T-cell (primary cell): ENCODE measurements at regions not wholly inside any gene's neighbourhood (a gene's known extent, or its start where the extent isn't known, plus 50 kb on each side); places are given as distances from the start of the nearest gene placed in this dataset.

Experiments used
- ATAC-seq, 4 experiments: fragments of 200-7000 bp in 3 of 4; fragments of 150-1000 bp in 1 of 4; cut with Tn5 transposase; replicated peaks in 1 of 4; 1 replicate in 3 of 4; 2 replicates in 1 of 4; pipeline ENCODE4 v1.10.0; 2021; ENCODE audit warnings: moderate library complexity in 3 of 4, mild to moderate bottlenecking in 2 of 4, moderate number of reproducible peaks in 1 of 4
- CTCF ChIA-PET, 2 donors: fragments of 300-600 bp; sonication (Branson Sonifier 250); formaldehyde crosslinking; loops; one replicate each; lab custom pipeline; 2022; ENCODE audit warnings: antibody characterized with exemption in 2 of 2; lab: Charles Lee
- POLR2A ChIA-PET, 2 donors: fragments of 300-600 bp; sonication (Branson Sonifier 250); formaldehyde crosslinking; loops; one replicate each; lab custom pipeline; 2022; ENCODE audit warnings: antibody characterized with exemption in 2 of 2; lab: Charles Lee
- DNase-seq, 35 experiments: peaks; one replicate each; pipeline versions ENCODE4 v3.0.0 to v3.0.0-alpha.2; 2013 to 2023
- H3K27ac ChIP-seq: one replicate; pipeline ENCODE4 v1.5.1; 2013; ENCODE audit warnings: low read length
- H3K27me3 ChIP-seq, 2 experiments: replicated peaks in 1 of 2; 1 replicate in 1 of 2; 2 replicates in 1 of 2; pipeline versions ENCODE4 v1.6.1 to v1.7.0; 2013; ENCODE audit warnings: low read length in 1 of 2, mixed read lengths in 1 of 2; ENCODE audit not compliant: control insufficient read depth in 2 of 2, insufficient read depth in 2 of 2; ENCODE audit errors: extremely low read depth in 1 of 2
- H3K36me3 ChIP-seq, 2 donors: 1 replicate in 1 of 2; 2 replicates in 1 of 2; pipeline versions ENCODE4 v1.6.1 to v1.7.0; 2013; ENCODE audit warnings: low read length in 1 of 2; ENCODE audit not compliant: control insufficient read depth in 2 of 2, insufficient read depth in 1 of 2; ENCODE audit errors: extremely low read depth in 1 of 2
- H3K4me1 ChIP-seq, 2 experiments: 1 replicate in 1 of 2; 2 replicates in 1 of 2; pipeline versions ENCODE4 v1.6.1 to v1.7.0; 2013; ENCODE audit warnings: low read length in 2 of 2, mixed read lengths in 1 of 2; ENCODE audit not compliant: insufficient read depth in 2 of 2, control insufficient read depth in 1 of 2; ENCODE audit errors: extremely low read depth in 1 of 2
- H3K4me3 ChIP-seq, 2 donors: 1 replicate in 1 of 2; 2 replicates in 1 of 2; pipeline versions ENCODE4 v1.5.1 to v1.7.0; 2013; ENCODE audit warnings: mild to moderate bottlenecking in 2 of 2, low read length in 1 of 2, moderate library complexity in 1 of 2; ENCODE audit not compliant: control insufficient read depth in 1 of 2; ENCODE audit errors: extremely low read depth in 1 of 2
- H3K9me3 ChIP-seq: 2 replicates; pipeline ENCODE4 v1.7.0; 2013
- H3K27ac Mint-ChIP-seq, 2 donors: one replicate each; pipeline ENCODE4 v1.8.0; 2020 to 2021; ENCODE audit warnings: mild to moderate bottlenecking in 2 of 2, mixed read lengths in 2 of 2
- H3K27me3 Mint-ChIP-seq, 2 donors: one replicate each; pipeline ENCODE4 v1.8.0; 2021 to 2022; ENCODE audit warnings: mixed read lengths in 2 of 2
- H3K36me3 Mint-ChIP-seq: one replicate; pipeline ENCODE4 v1.8.0; 2021; ENCODE audit warnings: mixed read lengths
- H3K4me1 Mint-ChIP-seq, 3 donors: one replicate each; pipeline ENCODE4 v1.8.0; 2020 to 2022; ENCODE audit warnings: mixed read lengths in 3 of 3, mild to moderate bottlenecking in 1 of 3
- H3K4me3 Mint-ChIP-seq, 3 donors: one replicate each; pipeline ENCODE4 v1.8.0; 2020 to 2022; ENCODE audit warnings: mild to moderate bottlenecking in 3 of 3, mixed read lengths in 3 of 3, moderate library complexity in 3 of 3
- H3K9me3 Mint-ChIP-seq, 3 donors: one replicate each; pipeline ENCODE4 v1.8.0; 2020 to 2022; ENCODE audit warnings: mixed read lengths in 3 of 3
- WGBS: methylation state at CpG from one replicate; pipeline ENCODE4 v1.1.5; 2013; ENCODE audit warnings: missing lambda C conversion rate; ENCODE audit not compliant: insufficient coverage; 5-methylcytosine and 5-hydroxymethylcytosine counted together

GRCh38 chr6:125434760-125435159, 133.0 kb upstream of the HDDC2 start:
- peaks cover 0 to 2% of the 10 kb centered on the region in 2 experiments for H3K4me1 ChIP-seq
- Mint-ChIP-seq H3K4me1 (no peaks in the 10 kb centered on the region), H3K9me3 (no peaks in the 10 kb centered on the region), H3K27ac (no peak overlapping the region), H3K27me3 (peaks cover 10 to 21% of the 10 kb centered on the region in 2 donors), H3K4me3 (no peak overlapping the region), H3K36me3 (no peaks in the 10 kb centered on the region)
- ATAC-seq (no peak), DNase-seq (no peak)
- no peaks in the 10 kb centered on the region for H3K36me3 ChIP-seq
- no peak overlapping the region for H3K4me3 ChIP-seq
- no peaks in the 10 kb centered on the region for H3K9me3 ChIP-seq
- WGBS = 100% methylated on average over 1 of the region's 2 CpGs
- CTCF ChIA-PET = no interaction called here
- no peak overlapping the region for H3K27ac ChIP-seq
- H3K27me3 ChIP-seq = peaks cover 0 to 4% of the 10 kb centered on the region in 2 experiments
- POLR2A ChIA-PET = no interaction called here

GRCh38 chr6:125439512-125439911, 137.7 kb upstream of the HDDC2 start:
- ChIA-PET POLR2A (no interaction called here), CTCF (no interaction called here)
- no CpG with 5 or more reads among the region's 1 CpG for WGBS
- DNase-seq = no peak
- ATAC-seq = no peak
- Histone ChIP-seq H3K4me1 (no peaks in the 10 kb centered on the region), H3K36me3 (no peaks in the 10 kb centered on the region), H3K27me3 (peaks cover 0 to 4% of the 10 kb centered on the region in 2 experiments), H3K9me3 (no peaks in the 10 kb centered on the region), H3K4me3 (no peak overlapping the region), H3K27ac (no peak overlapping the region)
- Mint-ChIP-seq H3K4me3 (no peak overlapping the region), H3K36me3 (no peaks in the 10 kb centered on the region), H3K27ac (no peak overlapping the region), H3K4me1 (no peaks in the 10 kb centered on the region), H3K9me3 (no peaks in the 10 kb centered on the region), H3K27me3 (peaks cover 7 to 9% of the 10 kb centered on the region in 2 donors)

- ChIA-PET POLR2A (no interaction called here), CTCF (interaction anchor here in 1 of 2 donors (0.7 kb wide), 1 partner anchor 18 kb away, joined by 9 read pairs; no protein-coding TSS in a partner anchor)
- Mint-ChIP-seq H3K4me1 (no peaks in the 10 kb centered on the region), H3K27me3 (peaks cover 13 to 19% of the 10 kb centered on the region in 2 donors), H3K9me3 (no peaks in the 10 kb centered on the region), H3K4me3 (no peak overlapping the region), H3K27ac (no peak overlapping the region), H3K36me3 (no peaks in the 10 kb centered on the region)
- ATAC-seq (no peak), DNase-seq (no peak)
- Histone ChIP-seq H3K36me3 (no peaks in the 10 kb centered on the region), H3K9me3 (no peaks in the 10 kb centered on the region), H3K27me3 (peaks cover 0 to 10% of the 10 kb centered on the region in 2 experiments), H3K4me3 (no peak overlapping the region), H3K27ac (no peak overlapping the region), H3K4me1 (peaks cover 0 to 9% of the 10 kb centered on the region in 2 experiments)
- WGBS = 66% methylated on average over 11 of the region's 16 CpGs
Measured at GRCh38 chr6:125444006-125444923, 142.5 kb upstream of the HDDC2 start.

GRCh38 chr6:125445054-125445453, 143.3 kb upstream of the HDDC2 start:
- 38% methylated on average over 3 of the region's 8 CpGs for WGBS
- Mint-ChIP-seq H3K36me3 (no peaks in the 10 kb centered on the region), H3K9me3 (no peaks in the 10 kb centered on the region), H3K27me3 (peaks cover 17 to 19% of the 10 kb centered on the region in 2 donors), H3K4me1 (no peaks in the 10 kb centered on the region), H3K27ac (no peak overlapping the region), H3K4me3 (no peak overlapping the region)
- no peak overlapping the region for H3K27ac ChIP-seq
- DNase-seq = no peak
- H3K4me1 ChIP-seq = peaks cover 0 to 9% of the 10 kb centered on the region in 2 experiments
- no peak overlapping the region for H3K4me3 ChIP-seq
- ATAC-seq = no peak
- ChIA-PET POLR2A (no interaction called here), CTCF (interaction anchor here in 1 of 2 donors (0.7 kb wide), 1 partner anchor 19 kb away, joined by 9 read pairs; no protein-coding TSS in a partner anchor)
- H3K27me3 ChIP-seq = peaks cover 0 to 10% of the 10 kb centered on the region in 2 experiments
- no peaks in the 10 kb centered on the region for H3K9me3 ChIP-seq
- H3K36me3 ChIP-seq = no peaks in the 10 kb centered on the region

- CTCF ChIA-PET = no interaction called here
- no peaks in the 10 kb centered on the region for H3K4me1 Mint-ChIP-seq
- ATAC-seq = no peak
- WGBS = 29% methylated on average over 2 of the region's 5 CpGs
- peaks cover 17 to 19% of the 10 kb centered on the region in 2 donors for H3K27me3 Mint-ChIP-seq
- Histone ChIP-seq H3K9me3 (no peaks in the 10 kb centered on the region), H3K27me3 (peaks cover 0 to 10% of the 10 kb centered on the region in 2 experiments), H3K4me1 (peaks cover 0 to 9% of the 10 kb centered on the region in 2 experiments), H3K27ac (no peak overlapping the region), H3K36me3 (no peaks in the 10 kb centered on the region), H3K4me3 (no peak overlapping the region)
- H3K4me3 Mint-ChIP-seq = no peak overlapping the region
- DNase-seq = no peak
- no peaks in the 10 kb centered on the region for H3K36me3 Mint-ChIP-seq
- no peaks in the 10 kb centered on the region for H3K9me3 Mint-ChIP-seq
- POLR2A ChIA-PET = interaction anchor here in 1 of 2 donors (0.6 kb wide), 1 partner anchor 55 kb away, joined by 3 read pairs; no protein-coding TSS in a partner anchor
- no peak overlapping the region for H3K27ac Mint-ChIP-seq
Measured at GRCh38 chr6:125446011-125446410, 144.2 kb upstream of the HDDC2 start.

GRCh38 chr6:125451750-125452149, 150.0 kb upstream of the HDDC2 start:
- no peak overlapping the region for H3K4me3 Mint-ChIP-seq
- H3K27me3 ChIP-seq = peaks cover 0 to 13% of the 10 kb centered on the region in 2 experiments
- POLR2A ChIA-PET = no interaction called here

More at GRCh38 chr6:125451750-125452149, 150.0 kb upstream of the HDDC2 start:
- H3K9me3 ChIP-seq = no peaks in the 10 kb centered on the region
- Mint-ChIP-seq H3K27ac (no peak overlapping the region), H3K27me3 (peaks cover under 1 to 12% of the 10 kb centered on the region in 2 donors), H3K4me1 (no peaks in the 10 kb centered on the region), H3K36me3 (no peaks in the 10 kb centered on the region), H3K9me3 (peaks cover 3 to 6% (median 4%) of the 10 kb centered on the region in 3 donors)
- no CpG with 5 or more reads among the region's 2 CpGs for WGBS
- H3K4me1 ChIP-seq = peaks cover 0 to 4% of the 10 kb centered on the region in 2 experiments
- H3K36me3 ChIP-seq = no peaks in the 10 kb centered on the region
- no peak overlapping the region for H3K4me3 ChIP-seq
- DNase-seq = no peak
- CTCF ChIA-PET = no interaction called here
- ATAC-seq = no peak
- H3K27ac ChIP-seq = no peak overlapping the region
